ENCODE measurements at regions not wholly inside any gene's neighbourhood (a gene's known extent, or its start where the extent isn't known, plus 50 kb on each side); places are given as distances from the start of the nearest gene placed in this dataset.

GRCh38 chr5:12854386-12854785, 950.1 kb upstream of the CTNND2 start:
- WGBS, 2 donors = 62 to 65% methylated on average over 5 of the region's 5 CpGs
- Histone ChIP-seq H3K9ac (ENCODE audit: insufficient read depth in 1 of 2, low read length in 2 of 2) (no peak overlapping the region), H3K27me3 (ENCODE audit: control insufficient read depth in 3 of 3, insufficient read depth in 3 of 3, low read length in 2 of 3) (no peaks in the 10 kb centered on the region), H3K4me1 (ENCODE audit: control insufficient read depth in 5 of 5, insufficient read depth in 5 of 5, low read length in 5 of 5) (no peaks in the 10 kb centered on the region), H3K4me3 (no peak overlapping the region), H3K27ac (ENCODE audit: low read depth in 1 of 2, low read length in 1 of 2) (no peak overlapping the region), H3K9me3 (ENCODE audit: control insufficient read depth in 4 of 4, insufficient read depth in 3 of 4, low read length in 3 of 4) (peaks cover 0 to 6% (median 0%) of the 10 kb centered on the region in 4 donors), H3K36me3 (ENCODE audit: control insufficient read depth in 4 of 4, insufficient read depth in 4 of 4, low read length in 4 of 4) (no peaks in the 10 kb centered on the region)
- ATAC-seq (ENCODE audit: insufficient read depth, low FRiP score) = no peak
- no peak for DNase-seq
- no peak for TF ChIP-seq CTCF (IDR thresholded peaks at IDR 0.05; ENCODE audit: control extremely low read depth, extremely low read depth)

GRCh38 chr5:12851761-12852160, 947.5 kb upstream of the CTNND2 start:
- H3K27me3 ChIP-seq (ENCODE audit: control insufficient read depth in 3 of 3, insufficient read depth in 3 of 3, low read length in 2 of 3) = no peaks in the 10 kb centered on the region
- H3K36me3 ChIP-seq (ENCODE audit: control insufficient read depth in 4 of 4, insufficient read depth in 4 of 4, low read length in 4 of 4) = no peaks in the 10 kb centered on the region
- H3K4me1 ChIP-seq (ENCODE audit: control insufficient read depth in 5 of 5, insufficient read depth in 5 of 5, low read length in 5 of 5) = no peaks in the 10 kb centered on the region
- ATAC-seq (ENCODE audit: insufficient read depth, low FRiP score) (no peak), DNase-seq (no peak)
- peaks cover 0 to 3% (median 0%) of the 10 kb centered on the region in 4 donors for H3K9me3 ChIP-seq (ENCODE audit: control insufficient read depth in 4 of 4, insufficient read depth in 3 of 4, low read length in 3 of 4)
- 32 to 42% methylated on average over 5 of the region's 5 CpGs for WGBS, 2 donors
- H3K4me3 ChIP-seq = no peak overlapping the region
- no peak for TF ChIP-seq CTCF (IDR thresholded peaks at IDR 0.05; ENCODE audit: control extremely low read depth, extremely low read depth)
- H3K9ac ChIP-seq (ENCODE audit: insufficient read depth in 1 of 2, low read length in 2 of 2) = no peak overlapping the region
- no peak overlapping the region for H3K27ac ChIP-seq (ENCODE audit: low read depth in 1 of 2, low read length in 1 of 2)

GRCh38 chr5:12848709-12849108, 944.5 kb upstream of the CTNND2 start:
- ATAC-seq (ENCODE audit: insufficient read depth, low FRiP score) = no peak
- Histone ChIP-seq H3K4me3 (no peak overlapping the region), H3K27ac (ENCODE audit: low read depth in 1 of 2, low read length in 1 of 2) (no peak overlapping the region), H3K4me1 (ENCODE audit: control insufficient read depth in 5 of 5, insufficient read depth in 5 of 5, low read length in 5 of 5) (no peaks in the 10 kb centered on the region), H3K9ac (ENCODE audit: insufficient read depth in 1 of 2, low read length in 2 of 2) (no peak overlapping the region), H3K36me3 (ENCODE audit: control insufficient read depth in 4 of 4, insufficient read depth in 4 of 4, low read length in 4 of 4) (no peaks in the 10 kb centered on the region), H3K9me3 (ENCODE audit: control insufficient read depth in 4 of 4, insufficient read depth in 3 of 4, low read length in 3 of 4) (peaks cover 0 to 6% (median 0%) of the 10 kb centered on the region in 4 donors), H3K27me3 (ENCODE audit: control insufficient read depth in 3 of 3, insufficient read depth in 3 of 3, low read length in 2 of 3) (no peaks in the 10 kb centered on the region)
- DNase-seq = no peak
- 78 to 89% methylated on average over 1 of the region's 1 CpG for WGBS, 2 donors
- TF ChIP-seq CTCF (IDR thresholded peaks at IDR 0.05; ENCODE audit: control extremely low read depth, extremely low read depth) = no peak

GRCh38 chr5:12845549-12846159, 941.4 kb upstream of the CTNND2 start:
- no peak for TF ChIP-seq CTCF (IDR thresholded peaks at IDR 0.05; ENCODE audit: control extremely low read depth, extremely low read depth)
- WGBS, 2 donors = 82 to 88% methylated on average over 5 of the region's 5 CpGs
- Histone ChIP-seq H3K9me3 (ENCODE audit: control insufficient read depth in 4 of 4, insufficient read depth in 3 of 4, low read length in 3 of 4) (peaks cover 0 to 6% (median 0%) of the 10 kb centered on the region in 4 donors), H3K27me3 (ENCODE audit: control insufficient read depth in 3 of 3, insufficient read depth in 3 of 3, low read length in 2 of 3) (no peaks in the 10 kb centered on the region), H3K27ac (ENCODE audit: low read depth in 1 of 2, low read length in 1 of 2) (no peak overlapping the region), H3K4me1 (ENCODE audit: control insufficient read depth in 5 of 5, insufficient read depth in 5 of 5, low read length in 5 of 5) (no peaks in the 10 kb centered on the region), H3K36me3 (ENCODE audit: control insufficient read depth in 4 of 4, insufficient read depth in 4 of 4, low read length in 4 of 4) (no peaks in the 10 kb centered on the region), H3K4me3 (no peak overlapping the region), H3K9ac (ENCODE audit: insufficient read depth in 1 of 2, low read length in 2 of 2) (no peak overlapping the region)
- no peak for DNase-seq
- ATAC-seq (ENCODE audit: insufficient read depth, low FRiP score) = no peak

Measured in lung (tissue), 11 donors.